LHCN-M2 (cell line): ENCODE measurements at regions not wholly inside any gene's neighbourhood (a gene's known extent, or its start where the extent isn't known, plus 50 kb on each side); places are given as distances from the start of the nearest gene placed in this dataset.
"Not testable (repeated sequence)": the region's sequence is repeated elsewhere in the genome, so short reads cannot be mapped to it uniquely, and the experiment has no call there.

Source experiments
- DNase-seq: peaks from one replicate; pipeline ENCODE4 v3.0.0-alpha.2; 2012; ENCODE audit warnings: low read depth

DNA sequence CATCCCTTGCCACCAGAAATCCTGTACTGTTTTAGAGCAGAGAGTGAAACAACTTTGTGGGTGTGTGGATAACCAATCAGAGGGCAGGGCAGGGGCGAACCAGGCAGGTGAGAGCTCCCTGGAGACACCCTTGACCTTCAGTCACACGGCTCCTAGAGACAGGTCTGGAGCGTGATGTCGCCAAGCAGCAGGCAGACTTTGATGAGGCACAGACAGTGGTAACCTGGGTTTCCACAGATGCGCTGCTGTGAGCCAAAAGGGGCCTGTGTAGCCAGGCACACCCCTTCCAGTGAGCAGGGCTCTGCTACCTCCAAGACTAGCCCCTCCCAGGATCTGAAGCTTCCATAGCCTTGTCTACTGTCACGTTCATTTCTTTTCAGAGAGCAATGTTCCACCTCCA, 317.8 kb upstream of the ADCY2 start:
- DNase-seq: no peak

DNA sequence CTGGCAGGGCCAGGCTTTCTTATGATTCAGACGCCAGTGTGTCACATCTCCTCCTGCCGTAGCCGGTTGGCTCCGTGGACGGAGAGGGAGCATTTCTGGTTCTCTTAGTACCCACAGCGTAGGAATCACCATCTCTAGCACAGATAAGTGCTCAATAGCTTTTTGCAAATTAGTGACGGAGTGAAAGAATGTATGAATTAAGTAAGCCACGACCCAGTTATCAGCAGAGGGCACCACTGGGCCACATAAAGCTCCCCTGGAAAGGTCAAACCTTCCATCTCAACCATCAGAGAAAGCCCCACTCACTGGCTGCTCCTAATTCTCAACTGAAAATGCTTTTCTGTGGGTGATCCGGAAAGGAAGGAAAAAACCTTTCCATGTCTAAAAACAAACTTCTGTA, 317.0 kb upstream of the ADCY2 start:
- DNase-seq: no peak

DNA sequence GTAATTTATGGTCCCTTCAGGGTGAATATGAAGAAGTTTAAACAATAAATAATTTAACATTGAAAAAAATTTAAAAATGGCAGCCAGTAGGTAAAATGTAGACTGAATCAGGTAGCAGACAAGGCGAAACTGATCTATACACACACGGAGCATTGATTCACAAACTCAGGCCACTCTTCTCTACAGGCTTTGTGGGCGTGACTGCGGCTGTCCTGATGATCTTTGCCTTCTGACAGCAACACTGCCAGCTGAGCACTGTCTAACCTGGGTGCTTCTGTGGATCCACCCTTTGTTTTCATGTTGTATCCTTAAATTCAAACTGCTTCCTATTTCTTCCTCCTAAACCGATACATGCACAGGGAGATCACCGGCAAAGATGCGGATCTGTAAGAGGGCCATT, 315.4 kb upstream of the ADCY2 start:
- DNase-seq: no peak

- DNase-seq: no peak
Measured at GRCh38 chr5:7087719-7088297, 308.1 kb upstream of the ADCY2 start.

DNA sequence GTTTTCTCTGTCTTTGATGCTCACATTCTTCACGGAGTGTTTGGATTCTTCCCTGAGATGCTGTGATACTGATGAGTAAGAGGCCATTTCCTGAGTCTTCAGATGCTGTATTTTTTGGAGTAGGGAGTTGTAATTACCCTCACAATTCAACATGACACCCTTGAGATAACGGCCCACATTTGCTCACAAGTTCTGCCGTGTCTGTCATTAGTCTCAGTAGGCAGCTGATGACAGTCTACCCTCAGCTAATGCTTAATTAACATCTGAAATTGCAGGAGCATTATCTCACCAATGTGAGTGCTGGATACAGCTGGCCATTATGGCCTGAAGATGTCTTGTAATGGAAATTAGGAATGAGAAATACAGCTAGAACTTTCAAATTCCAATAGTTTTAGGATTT, 307.1 kb upstream of the ADCY2 start:
- no peak for DNase-seq

DNA sequence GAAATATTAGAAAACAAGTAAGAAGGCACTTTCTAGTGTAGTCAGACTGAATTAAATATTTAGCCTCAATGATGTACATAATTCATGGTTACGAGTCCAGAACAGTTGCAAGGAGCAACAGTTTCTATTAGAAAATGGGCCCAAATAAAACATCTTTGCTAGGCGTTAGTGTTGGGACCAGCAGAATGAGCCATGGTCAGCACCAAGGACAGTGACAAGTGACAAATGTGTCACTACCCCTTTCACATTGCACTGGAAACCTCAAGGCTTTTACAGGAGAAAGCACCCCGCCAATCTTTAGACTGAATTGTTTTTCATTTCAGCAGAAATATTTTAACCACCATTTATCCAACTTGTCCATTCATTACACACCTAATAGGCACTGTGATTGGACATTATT, 301.3 kb upstream of the ADCY2 start:
- DNase-seq: no peak

DNA sequence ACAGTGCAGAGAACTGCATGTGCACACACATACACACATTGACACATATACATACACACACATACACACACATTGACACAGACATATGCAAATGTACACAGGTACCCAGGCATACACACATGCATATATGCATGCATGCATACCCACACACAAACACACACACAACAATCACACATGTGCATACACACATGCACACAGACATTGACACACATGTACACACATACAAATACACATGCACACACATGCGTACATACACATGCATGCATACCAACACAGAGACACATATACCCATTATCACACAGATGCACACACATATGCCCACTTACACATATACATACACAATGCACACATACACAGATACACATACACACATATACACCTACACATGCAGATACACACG, 299.6 kb upstream of the ADCY2 start:
- DNase-seq: no peak

DNA sequence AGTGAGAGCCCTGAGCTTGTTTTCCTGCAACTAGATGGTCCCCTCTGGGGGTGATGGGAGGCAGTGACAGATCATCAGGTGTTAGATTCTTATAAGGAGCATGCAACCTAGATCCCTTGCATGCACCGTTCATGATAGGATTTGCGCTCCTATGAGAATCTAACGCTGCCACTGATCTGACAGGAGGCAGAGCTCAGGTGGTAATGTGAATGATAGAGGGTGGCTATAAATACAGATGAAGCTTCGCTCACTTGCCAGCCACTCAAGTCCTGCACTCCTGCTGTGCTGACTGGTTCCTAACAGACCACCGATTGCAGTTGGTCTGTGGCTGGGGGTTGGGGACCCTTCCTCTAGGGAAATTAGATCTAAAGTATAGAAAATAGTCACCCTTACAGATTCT, 290.6 kb upstream of the ADCY2 start:
- DNase-seq: no peak

DNA sequence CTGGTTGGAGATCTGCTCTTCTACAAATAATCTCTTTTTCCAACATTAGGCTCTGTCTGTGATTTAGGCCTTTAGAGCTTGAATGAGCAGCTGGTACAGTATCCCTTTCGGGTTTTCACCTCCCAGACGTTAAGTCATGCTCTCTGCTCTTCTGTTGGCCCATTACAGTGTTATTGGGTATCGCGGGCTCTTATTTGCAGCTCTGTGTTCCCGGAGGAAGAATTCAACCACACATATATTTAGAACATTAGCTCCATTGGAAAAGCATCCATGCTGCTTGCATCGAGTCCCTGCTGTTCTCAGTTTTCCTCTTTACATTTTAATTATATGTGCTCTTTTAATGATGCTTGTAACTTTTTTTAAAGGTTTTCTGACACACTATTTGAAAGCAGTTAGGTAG, 278.0 kb upstream of the ADCY2 start:
- no peak for DNase-seq

- no peak for DNase-seq
Measured at GRCh38 chr5:7131680-7132079, 264.3 kb upstream of the ADCY2 start.

GRCh38 chr5:7146886-7147285, 249.1 kb upstream of the ADCY2 start:
- DNase-seq: no peak

- DNase-seq: no peak
Measured at GRCh38 chr5:7157083-7157482, 238.9 kb upstream of the ADCY2 start.

GRCh38 chr5:7169240-7169878, 226.6 kb upstream of the ADCY2 start:
- no peak for DNase-seq

- not testable (repeated sequence) for DNase-seq
Measured at GRCh38 chr5:7170785-7171184, 225.2 kb upstream of the ADCY2 start.

DNA sequence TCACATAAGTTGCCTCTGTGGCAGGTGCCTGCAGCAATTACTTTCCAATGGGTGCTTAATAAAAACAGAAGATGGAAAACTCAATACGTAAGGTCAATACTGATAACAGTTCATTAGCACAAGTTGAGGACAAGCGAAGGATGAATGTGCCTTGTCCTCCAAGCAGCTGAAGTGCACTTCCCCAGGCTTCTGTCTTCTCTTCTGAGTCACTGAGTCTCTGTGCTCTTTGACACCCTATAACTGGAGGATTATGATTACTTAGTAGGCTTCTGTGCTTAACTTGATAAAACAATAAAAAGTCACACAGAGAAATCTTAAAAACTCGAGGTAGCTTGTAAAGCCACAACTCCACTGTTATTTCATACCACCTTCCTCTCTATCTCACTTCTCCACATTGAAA, 216.6 kb upstream of the ADCY2 start:
- DNase-seq: no peak

GRCh38 chr5:7181841-7182240, 214.1 kb upstream of the ADCY2 start:
- DNase-seq: no peak

GRCh38 chr5:7185742-7186141, 210.2 kb upstream of the ADCY2 start:
- no peak for DNase-seq

DNA sequence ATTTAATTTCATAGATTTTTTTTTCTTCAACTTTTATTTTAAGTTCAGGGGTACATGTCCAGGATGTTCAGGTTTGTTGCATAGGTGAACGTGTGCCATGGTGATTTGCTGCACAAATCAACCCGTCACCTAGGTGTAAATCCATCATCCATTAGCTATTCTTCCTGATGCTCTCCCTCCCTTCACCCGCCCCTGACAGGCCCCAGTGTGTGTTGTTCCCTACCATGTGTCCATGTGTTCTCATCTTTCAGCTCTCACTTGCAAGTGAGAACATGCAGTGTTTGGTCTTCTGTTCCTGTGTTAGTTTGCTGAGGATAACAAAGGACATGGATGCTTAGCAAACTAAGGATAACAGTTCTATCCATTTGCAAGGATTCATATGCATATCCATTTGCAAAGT, 209.1 kb upstream of the ADCY2 start:
- no peak for DNase-seq

DNA sequence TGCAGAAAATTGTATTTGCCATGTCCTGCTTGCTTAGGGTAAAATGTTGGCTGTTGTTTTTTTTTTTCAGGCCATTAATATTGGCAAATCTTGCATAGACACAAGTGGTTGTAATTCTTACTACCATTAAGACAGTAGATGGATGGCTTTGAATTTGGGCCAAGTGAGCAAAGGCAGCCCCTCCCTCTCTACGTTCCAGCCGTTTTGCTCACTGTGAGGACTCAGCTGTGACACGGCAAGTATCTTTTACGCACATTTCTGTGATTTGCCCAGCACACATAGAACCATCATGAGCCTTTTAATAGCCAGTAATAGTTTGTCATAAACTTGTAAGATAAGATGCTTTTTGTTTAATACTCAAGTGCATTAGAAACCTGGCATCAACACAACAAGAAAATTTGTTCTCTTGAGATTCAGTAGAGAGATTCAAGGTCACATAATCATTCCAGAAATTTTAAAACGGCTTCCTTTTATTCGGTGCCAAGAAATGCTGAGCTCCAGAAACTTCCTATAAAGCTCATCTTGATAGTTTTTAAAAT, 205.2 kb upstream of the ADCY2 start:
- DNase-seq: no peak

DNA sequence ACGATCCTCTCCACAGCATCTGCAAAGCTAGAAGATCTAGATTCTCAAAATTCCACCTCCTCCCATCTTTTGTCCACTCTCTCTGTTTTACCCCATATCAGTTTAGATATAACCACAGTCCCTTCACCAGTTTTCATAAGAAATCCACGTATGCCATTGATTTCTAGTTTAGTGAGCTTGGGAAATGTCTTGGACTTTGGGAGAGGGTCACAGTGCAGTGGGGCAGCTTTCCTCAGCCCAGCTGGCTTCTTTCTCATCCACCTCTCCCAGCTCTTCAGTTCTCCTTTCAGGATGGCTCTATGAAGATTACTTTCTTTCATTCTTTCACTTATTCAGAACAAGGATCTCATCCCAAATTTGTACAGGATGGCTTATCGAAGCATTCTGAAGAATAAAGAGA, 203.9 kb upstream of the ADCY2 start:
- DNase-seq: no peak

- DNase-seq: no peak
Measured at GRCh38 chr5:7202846-7203245, 193.1 kb upstream of the ADCY2 start.

DNA sequence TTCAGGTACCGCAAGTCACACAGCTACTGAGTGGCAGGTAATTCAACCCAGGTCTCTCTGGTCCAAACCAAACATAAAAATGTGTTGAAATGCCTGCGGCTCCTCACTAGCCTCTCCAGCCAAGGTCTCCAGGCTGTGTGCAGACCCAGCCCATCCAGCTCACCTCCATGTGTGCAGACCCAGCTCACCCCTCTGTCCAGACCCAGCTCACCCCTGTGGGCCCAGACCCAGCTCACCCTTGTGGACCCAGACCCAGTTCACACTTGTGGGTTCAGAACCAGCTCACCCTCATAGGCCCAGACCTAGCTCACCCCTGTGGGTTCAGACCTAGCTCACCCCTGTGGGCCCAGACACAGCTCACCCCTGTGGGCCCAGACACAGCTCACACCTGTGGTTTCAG, 188.0 kb upstream of the ADCY2 start:
- no peak for DNase-seq

- no peak for DNase-seq
Measured at GRCh38 chr5:7208938-7209337, 187.0 kb upstream of the ADCY2 start.

DNA sequence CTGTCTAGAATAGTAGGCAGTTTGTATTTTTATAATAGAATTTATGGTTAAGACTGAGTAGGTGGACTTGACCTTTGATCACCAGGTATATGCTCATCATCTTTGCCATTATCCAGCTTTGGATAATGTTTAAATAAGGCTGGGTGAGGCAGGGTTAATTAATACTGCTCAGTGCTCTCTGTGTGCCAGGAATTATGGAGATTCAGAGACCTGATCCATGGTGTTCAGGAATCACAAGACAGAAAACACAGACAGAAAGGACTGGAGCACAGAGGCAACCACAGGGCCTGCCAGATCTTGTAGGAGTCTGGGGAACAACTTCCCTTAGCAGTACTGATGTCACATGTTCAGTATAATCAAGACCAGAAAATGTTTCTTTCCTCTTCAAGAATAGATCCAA, 186.3 kb upstream of the ADCY2 start:
- no peak for DNase-seq
